ENCODE measurements at regions not wholly inside any gene's neighbourhood (a gene's known extent, or its start where the extent isn't known, plus 50 kb on each side); places are given as distances from the start of the nearest gene placed in this dataset.

DNA sequence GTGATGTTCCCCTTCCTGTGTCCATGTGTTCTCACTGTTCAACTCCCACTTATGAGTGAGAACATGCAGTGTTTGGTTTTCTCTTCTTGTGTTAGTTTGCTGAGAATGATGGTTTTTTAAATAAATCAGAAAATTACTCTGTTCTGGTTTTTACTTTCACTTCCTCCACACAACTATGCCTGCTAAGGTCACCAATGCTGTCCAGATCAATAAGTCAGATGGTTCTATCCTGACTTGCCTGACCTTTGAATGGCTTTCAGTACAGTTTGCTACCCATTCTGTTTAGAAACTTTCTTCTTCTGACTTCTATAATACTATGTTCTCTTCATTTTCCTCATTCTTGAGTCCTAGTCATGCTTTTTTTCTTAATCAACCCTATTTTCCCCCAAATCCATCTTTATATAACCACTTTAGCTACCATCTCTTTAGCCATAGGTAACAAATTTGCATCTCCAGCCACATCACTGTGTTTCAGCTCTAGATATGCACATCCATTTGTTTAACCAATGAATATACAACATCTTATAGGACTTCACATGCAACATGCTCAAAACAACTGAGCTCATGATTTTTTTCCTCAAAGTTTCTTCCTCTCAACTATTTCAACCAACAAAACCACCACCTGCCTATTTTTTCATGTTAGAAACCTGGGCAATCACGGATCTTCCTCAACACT is 58.8 kb upstream of the SLC38A11 start:
- WGBS, 2 experiments (ENCODE audit: extremely low coverage in 1 of 2, insufficient coverage in 1 of 2, insufficient read length in 1 of 2, insufficient replicate concordance in 2 of 2, low coverage in 1 of 2, low lambda C conversion rate in 2 of 2, missing lambda C conversion rate in 1 of 2): 89% methylated on average over 1 of the region's 1 CpG; no CpG with 5 or more reads in 1 of the 2 experiments
- FAIRE-seq: no peak
- TF ChIP-seq MAFK (IDR thresholded peaks at IDR 0.05; ENCODE audit: low read depth, low read length) (no peak), RXRA (IDR thresholded peaks at IDR 0.05; ENCODE audit: insufficient read depth, low read depth, low read length) (no peak), JUND (IDR thresholded peaks at IDR 0.05; ENCODE audit: low read length) (no peak), CHD1 (IDR thresholded peaks at IDR 0.05; ENCODE audit: low read depth, low read length) (no peak), RAD21 (IDR thresholded peaks at IDR 0.05 in 1 of 2, conservative IDR thresholded peaks at IDR 0.05 in 1 of 2; ENCODE audit: low read depth in 2 of 2, low read length in 2 of 2) (no peak), SP1 (IDR thresholded peaks at IDR 0.05; ENCODE audit: low read depth, low read length) (no peak), POLR2AphosphoS5 (IDR thresholded peaks at IDR 0.05; ENCODE audit: low read depth, low read length) (no peak), GABPA (IDR thresholded peaks at IDR 0.05; ENCODE audit: borderline replicate concordance, insufficient read depth, low read length) (no peak), KDM1A (IDR thresholded peaks at IDR 0.05; ENCODE audit: borderline replicate concordance, low read length) (no peak), HDAC6 (IDR thresholded peaks at IDR 0.05; ENCODE audit: low read depth, low read length) (no peak)
- TF ChIP-seq, protein P1, sequence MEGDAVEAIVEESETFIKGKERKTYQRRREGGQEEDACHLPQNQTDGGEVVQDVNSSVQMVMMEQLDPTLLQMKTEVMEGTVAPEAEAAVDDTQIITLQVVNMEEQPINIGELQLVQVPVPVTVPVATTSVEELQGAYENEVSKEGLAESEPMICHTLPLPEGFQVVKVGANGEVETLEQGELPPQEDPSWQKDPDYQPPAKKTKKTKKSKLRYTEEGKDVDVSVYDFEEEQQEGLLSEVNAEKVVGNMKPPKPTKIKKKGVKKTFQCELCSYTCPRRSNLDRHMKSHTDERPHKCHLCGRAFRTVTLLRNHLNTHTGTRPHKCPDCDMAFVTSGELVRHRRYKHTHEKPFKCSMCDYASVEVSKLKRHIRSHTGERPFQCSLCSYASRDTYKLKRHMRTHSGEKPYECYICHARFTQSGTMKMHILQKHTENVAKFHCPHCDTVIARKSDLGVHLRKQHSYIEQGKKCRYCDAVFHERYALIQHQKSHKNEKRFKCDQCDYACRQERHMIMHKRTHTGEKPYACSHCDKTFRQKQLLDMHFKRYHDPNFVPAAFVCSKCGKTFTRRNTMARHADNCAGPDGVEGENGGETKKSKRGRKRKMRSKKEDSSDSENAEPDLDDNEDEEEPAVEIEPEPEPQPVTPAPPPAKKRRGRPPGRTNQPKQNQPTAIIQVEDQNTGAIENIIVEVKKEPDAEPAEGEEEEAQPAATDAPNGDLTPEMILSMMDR (IDR thresholded peaks at IDR 0.05; ENCODE audit: control extremely low read depth in 1 of 3, insufficient read depth in 1 of 3, low read depth in 1 of 3, low read length in 3 of 3): no peak

More for the DNA sequence above, 58.8 kb upstream of the SLC38A11 start:
- ChIA-PET CTCF (ENCODE audit: partially characterized antibody) (interaction anchor here (0.7 to 7.3 kb wide), 27 partner anchors 10 to 860 kb away, joined by 3 to 218 read pairs (median 3); partner anchors contain the start of gene SCN3A), POLR2A (ENCODE audit: partially characterized antibody) (no interaction called here)
- Histone ChIP-seq H3K4me2 (ENCODE audit: insufficient read depth in 1 of 2, low read depth in 2 of 2, low read length in 2 of 2) (no peak overlapping the region), H2BK5ac (ENCODE audit: low read depth, low read length) (no peak overlapping the region), H2BK12ac (ENCODE audit: low read depth, low read length) (no peak overlapping the region), H3K4me1 (replicated peaks in 1 of 4; ENCODE audit: control insufficient read depth in 3 of 4, insufficient read depth in 4 of 4, low read length in 3 of 4) (peaks cover 0 to 5% (median under 1%) of the 10 kb centered on the region in 4 experiments; a peak in 2 of 7 replicates), H2AK5ac (ENCODE audit: low read depth, low read length) (no peak overlapping the region), H2AFZ (ENCODE audit: low read length) (no peak overlapping the region), H3K36me3 (ENCODE audit: control insufficient read depth in 2 of 4, insufficient read depth in 4 of 4, low read length in 3 of 4) (no peaks in the 10 kb centered on the region), H3K79me1 (ENCODE audit: low read depth, low read length) (no peaks in the 10 kb centered on the region), H4K91ac (replicated peaks; ENCODE audit: insufficient read length, low read length) (no peak overlapping the region), H3K79me2 (ENCODE audit: control insufficient read depth in 1 of 2, insufficient read depth in 2 of 2, low read length in 2 of 2) (no peaks in the 10 kb centered on the region), H2BK15ac (ENCODE audit: low read length) (no peak overlapping the region), H4K5ac (ENCODE audit: insufficient read length, low read depth, low read length) (no peak overlapping the region), H3K14ac (ENCODE audit: insufficient read length) (no peak overlapping the region), H3K27ac (ENCODE audit: low read depth, low read length) (no peak overlapping the region), H3K9ac (replicated peaks in 1 of 4; ENCODE audit: extremely low read depth in 1 of 4, low read depth in 3 of 4, low read length in 3 of 4) (no peak overlapping the region), H2BK120ac (replicated peaks; ENCODE audit: low read depth, low read length) (no peak overlapping the region), H3K23ac (ENCODE audit: insufficient read length) (no peak overlapping the region), H3K18ac (ENCODE audit: extremely low read depth, low read length) (no peak overlapping the region), H3K23me2 (ENCODE audit: low read depth, low read length) (no peaks in the 10 kb centered on the region), H3K27me3 (replicated peaks in 1 of 4; ENCODE audit: control insufficient read depth in 3 of 4, extremely low read depth in 1 of 4, insufficient read depth in 3 of 4, low read length in 3 of 4) (no peaks in the 10 kb centered on the region), H4K20me1 (replicated peaks in 1 of 2; ENCODE audit: control insufficient read depth in 1 of 2, insufficient read depth in 2 of 2, low read length in 2 of 2) (no peaks in the 10 kb centered on the region), H2BK20ac (ENCODE audit: low read length) (no peak overlapping the region), H3K4ac (replicated peaks; ENCODE audit: insufficient read length, low read depth, low read length) (no peak overlapping the region), H3K9me3 (ENCODE audit: insufficient read depth in 2 of 2, low read depth in 1 of 2, low read length in 1 of 2) (no peaks in the 10 kb centered on the region), H3K56ac (replicated peaks; ENCODE audit: insufficient read length, low read depth, low read length) (no peak overlapping the region), H4K8ac (ENCODE audit: extremely low read depth, insufficient read depth, low read length) (no peak overlapping the region), H3K4me3 (ENCODE audit: extremely low read depth in 1 of 4, insufficient read depth in 2 of 4, low read depth in 3 of 4, low read length in 4 of 4) (no peak overlapping the region)
- no peak for DNase-seq (ENCODE audit: low read depth in 1 of 2, low spot score in 2 of 2)

Measured in H1 (cell line).